SHP77 treated with DMSO at 0.1 percent for 48 hours (cell line): ENCODE measurements at regions not wholly inside any gene's neighbourhood (a gene's known extent, or its start where the extent isn't known, plus 50 kb on each side); places are given as distances from the start of the nearest gene placed in this dataset.

ENCODE experiments used
- DNase-seq: peaks from one replicate; lab custom pipeline; 2025; lab: John Stamatoyannopoulos, UW

- DNase-seq = no peak
Observed at GRCh38 chr11:11756718-11757117, 85.1 kb upstream of the USP47 start.

GRCh38 chr11:11755871-11756270 is 85.9 kb upstream of the USP47 start:
- DNase-seq = no peak

DNA sequence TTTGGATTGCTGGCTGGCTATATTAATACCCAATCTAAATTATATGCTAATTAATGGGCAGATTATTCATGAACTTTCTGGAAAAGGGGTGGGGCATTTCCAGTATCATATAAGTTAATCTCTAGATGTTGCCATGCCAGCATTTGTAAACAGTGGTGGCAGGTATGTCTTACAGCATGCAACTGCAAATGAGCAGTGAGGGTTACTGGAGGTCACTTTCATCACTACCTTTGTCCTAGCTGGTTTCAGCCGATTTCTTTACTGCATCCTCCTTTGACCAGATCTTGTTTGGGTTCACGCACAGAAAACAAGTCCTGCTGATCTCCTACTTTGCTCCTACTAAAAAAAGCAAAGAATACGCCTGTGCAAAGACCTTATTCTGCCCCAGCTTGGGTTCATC is 89.1 kb upstream of the USP47 start:
- DNase-seq = no peak

- DNase-seq = no peak
Observed at GRCh38 chr11:11750017-11750878, 91.5 kb upstream of the USP47 start.

DNA sequence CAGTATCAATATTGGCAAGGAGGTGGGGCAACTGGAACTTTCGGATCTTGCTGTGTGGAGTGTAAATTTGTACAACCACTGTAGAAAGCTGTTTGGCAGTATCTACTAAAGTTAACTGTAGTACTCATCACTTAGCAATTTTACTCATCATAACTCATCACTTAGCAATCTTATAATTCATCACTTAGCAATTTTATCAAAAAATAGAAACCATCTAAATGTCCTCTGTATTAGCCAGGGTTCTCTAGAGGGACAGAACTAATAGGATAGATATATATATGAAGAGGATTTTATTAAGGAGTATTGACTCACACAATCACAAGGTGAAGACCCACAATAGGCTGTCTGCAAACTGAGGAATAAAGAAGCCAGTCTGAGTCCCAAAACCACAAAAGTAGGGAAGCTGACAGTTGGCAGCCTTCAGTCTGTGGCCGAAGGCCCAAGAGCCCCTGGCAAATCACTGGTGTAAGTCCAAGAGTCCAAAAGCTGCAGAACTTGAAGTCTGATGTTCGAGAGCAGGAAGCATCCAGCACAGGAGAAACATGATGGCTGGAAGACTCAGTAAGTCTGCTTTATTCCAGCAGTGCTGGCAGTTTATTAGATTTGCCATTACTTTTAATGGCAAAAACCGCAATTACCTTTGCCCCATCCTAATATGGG is 92.9 kb upstream of the USP47 start:
- DNase-seq = no peak

- DNase-seq = no peak
Observed at GRCh38 chr11:11747570-11747969, 94.2 kb upstream of the USP47 start.

GRCh38 chr11:11746449-11746848 is 95.3 kb upstream of the USP47 start:
- no peak for DNase-seq

DNA sequence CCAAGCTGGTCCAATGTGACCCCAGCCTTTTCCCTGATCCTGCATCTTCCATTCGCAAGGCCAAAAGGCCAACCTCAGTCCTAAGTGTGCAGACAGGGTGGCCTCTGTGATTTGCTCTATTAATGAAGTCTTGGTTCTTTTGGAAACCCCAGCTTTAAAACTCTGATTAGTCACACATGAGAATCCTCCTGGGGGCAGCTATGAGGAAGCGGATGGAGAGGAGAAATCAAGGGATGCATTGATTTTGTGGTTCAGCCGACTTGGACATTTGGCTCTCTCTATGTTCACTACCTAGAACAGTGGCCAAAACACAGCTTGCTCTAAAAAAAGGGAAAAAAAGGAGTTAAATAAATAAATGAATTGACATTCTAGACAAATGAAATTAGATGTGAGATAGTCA is 98.6 kb upstream of the USP47 start:
- DNase-seq = no peak

- no peak for DNase-seq
Observed at GRCh38 chr11:11742486-11742885, 99.3 kb upstream of the USP47 start.

- no peak for DNase-seq
Observed at GRCh38 chr11:11740836-11741235, 100.9 kb upstream of the USP47 start.

DNA sequence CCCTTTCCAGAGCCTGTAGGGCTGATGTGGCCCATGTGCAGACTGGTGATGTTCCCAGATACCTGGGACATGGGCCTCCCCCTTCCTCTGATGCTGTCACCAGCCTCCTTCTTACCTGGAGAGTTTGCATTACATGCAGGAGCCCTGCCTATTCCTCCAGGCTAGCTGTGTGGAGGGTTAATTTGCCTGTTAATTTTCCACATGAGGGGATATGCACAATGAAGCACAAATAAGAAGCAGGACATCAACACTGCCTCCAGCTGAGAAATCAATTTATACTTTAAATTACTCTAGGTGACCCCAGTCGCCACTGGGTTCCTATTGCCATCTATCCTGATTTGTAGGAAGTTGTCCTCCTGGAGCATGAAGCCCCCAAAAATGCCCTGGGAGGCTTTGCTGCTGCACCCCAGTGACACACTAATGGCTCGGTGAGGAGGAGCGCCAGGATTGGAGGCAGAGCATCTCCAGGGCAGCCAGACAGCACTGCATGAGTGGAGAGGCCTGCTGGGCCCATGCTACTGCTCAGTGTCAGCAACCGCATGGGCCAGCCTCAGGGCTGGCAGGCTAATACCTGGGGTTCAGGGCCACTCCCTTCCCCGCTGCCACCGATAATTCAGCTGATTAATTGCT is 101.6 kb upstream of the USP47 start:
- DNase-seq = no peak

DNA sequence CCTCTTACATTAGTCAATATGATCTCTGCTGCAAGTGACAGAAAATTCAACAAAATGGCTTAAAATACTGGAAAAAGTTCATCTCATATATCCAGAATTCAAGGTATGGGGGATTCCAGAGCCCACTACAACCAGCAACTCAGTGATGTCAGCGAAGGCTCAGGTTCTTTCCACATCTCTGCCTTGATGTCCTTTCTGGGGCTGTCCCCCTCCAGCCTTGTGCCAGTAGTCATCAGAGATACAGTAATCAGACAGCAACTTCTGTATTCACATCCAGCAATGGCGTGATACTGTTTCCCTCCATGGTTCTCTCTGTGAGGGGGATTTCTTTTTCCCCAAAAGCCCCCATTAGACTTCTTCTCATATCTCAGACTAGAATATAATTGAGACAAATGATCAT is 103.4 kb upstream of the USP47 start:
- no peak for DNase-seq

DNA sequence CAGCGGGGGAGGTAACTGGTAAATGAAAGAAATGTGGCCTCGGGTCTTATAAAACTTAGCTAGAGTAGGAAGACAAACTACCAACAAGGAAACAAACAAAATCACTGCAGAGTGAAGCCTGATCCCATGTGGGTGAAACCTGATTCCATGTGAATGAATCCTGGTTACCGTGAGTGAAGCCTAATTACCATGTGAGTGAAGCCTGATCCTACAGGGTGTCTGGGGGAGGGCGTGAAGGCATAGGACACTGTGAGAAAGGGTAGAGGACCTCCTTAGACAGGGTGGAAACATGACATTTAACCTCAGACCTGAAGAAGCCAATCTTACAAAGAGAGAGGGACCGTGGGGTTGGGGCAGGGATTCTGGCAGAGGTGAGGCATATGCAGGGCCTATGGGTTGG is 106.2 kb upstream of the USP47 start:
- no peak for DNase-seq

DNA sequence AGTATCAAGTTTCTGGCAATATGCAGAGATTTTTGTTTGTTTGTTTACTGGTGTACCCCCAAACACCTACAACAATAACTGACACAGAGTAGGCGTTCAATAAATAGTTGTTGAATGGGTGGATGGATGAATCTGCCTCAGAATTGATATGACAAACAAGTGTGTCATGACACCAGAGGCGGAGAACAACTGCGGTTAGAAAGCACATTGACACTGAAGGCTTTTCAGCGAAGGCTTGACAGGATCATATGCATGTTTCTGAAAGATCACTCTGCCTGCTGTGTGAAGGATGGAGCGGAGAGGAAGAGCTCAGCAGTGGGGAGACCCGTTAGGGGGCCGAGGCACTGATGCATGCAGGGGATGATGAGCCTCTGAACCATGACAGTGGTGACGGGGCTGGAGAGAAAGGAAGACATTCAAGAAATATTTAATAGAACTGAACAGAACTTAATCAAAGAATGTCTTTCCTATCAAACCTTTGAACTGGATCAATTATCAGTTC is 108.5 kb upstream of the USP47 start:
- DNase-seq = no peak

DNA sequence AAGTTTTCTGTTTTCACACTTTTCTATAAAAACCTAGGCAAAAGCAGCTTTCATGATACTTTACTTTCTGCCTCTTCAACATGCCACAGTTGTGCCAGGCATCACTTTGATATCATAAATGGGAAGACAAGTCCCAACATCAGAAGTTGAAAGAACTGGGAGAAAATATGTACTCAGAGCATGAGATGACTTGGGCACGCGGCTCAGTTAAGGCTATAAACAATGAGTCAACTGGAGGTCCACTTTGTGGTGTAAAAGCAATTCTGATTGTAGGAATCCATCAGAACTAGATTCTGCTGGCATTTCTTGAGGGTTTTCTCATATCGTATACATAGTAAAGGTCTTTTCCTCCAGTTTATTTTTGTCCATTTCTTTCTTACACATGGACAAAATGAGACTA is 109.7 kb upstream of the USP47 start:
- no peak for DNase-seq

DNA sequence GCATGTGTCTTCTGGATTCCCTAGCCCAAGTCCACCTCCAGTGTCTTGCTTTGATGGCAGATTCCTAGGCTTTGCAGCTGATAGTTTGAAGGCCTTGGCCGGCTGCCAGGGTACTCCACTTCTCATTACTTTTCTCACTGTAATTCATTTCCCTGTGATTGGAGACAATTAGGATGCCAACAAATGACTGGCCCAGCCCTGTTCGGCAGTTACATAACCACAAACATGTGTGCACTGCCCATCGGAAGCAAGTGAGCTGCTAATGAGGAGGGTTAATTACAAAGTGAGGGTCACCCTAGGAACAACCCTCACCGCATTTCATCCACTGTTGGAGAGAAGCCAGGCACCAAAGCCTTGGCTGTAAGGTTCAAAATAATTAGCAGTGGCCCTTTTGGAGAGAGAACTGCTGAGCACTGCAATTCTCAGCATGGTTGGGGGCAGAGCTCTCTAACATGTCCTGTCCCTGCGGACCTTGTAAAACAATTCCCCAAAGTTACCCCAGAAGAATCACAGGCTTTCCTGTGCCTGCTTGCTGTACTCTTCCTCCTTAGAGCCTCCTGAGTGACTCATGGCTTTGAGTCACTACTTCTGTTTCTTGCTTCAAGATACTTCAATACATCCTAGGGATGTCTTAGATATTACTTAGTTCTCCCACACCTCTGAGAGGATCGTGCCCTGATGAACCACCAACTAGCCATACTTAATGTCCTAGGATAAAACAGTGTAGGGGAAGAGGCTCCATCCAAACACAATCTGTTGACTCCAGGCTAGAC is 109.7 kb upstream of the GALNT18 start:
- no peak for DNase-seq

- no peak for DNase-seq
Observed at GRCh38 chr11:11728386-11728785, 106.6 kb upstream of the GALNT18 start.

DNA sequence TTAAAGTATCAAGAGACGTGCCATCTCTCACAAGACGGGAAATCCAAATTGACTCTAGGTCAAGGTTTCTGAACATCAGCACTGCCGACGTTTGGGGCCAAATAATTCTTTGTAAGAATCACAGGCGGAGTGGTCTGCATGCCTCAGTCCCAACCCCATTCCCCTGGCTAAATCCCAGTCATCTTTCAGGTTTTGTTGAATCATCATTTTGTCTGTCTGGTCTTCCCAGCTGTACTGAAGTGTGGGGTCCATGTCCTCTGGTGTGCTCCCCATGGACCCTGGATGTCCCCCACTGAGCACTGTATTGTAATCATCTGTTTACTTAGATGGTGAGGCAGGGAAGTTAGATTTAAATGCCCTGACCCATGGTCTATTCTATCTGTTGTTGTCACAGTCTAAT is 103.6 kb upstream of the GALNT18 start:
- no peak for DNase-seq

DNA sequence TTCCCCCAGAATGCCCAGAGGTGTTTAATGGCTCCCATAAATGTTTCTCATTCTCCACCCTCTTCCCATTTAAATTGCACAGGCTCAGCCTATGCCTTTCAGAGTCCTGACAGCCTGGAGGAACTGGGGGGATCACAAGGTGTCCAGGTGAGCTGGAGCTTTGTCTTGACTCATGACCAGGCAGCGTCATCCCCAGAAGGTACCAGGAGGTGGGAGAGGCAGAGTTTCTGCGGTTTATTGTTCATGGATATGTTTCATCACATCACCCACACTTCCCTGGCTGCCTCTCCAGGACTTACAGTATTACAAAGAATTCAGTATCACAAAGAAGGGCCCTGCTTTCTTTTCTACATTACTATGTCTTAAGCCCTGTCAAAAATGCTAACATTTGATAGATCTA is 103.2 kb upstream of the GALNT18 start:
- DNase-seq = no peak

- DNase-seq = no peak
Observed at GRCh38 chr11:11722861-11723260, 101.1 kb upstream of the GALNT18 start.

DNA sequence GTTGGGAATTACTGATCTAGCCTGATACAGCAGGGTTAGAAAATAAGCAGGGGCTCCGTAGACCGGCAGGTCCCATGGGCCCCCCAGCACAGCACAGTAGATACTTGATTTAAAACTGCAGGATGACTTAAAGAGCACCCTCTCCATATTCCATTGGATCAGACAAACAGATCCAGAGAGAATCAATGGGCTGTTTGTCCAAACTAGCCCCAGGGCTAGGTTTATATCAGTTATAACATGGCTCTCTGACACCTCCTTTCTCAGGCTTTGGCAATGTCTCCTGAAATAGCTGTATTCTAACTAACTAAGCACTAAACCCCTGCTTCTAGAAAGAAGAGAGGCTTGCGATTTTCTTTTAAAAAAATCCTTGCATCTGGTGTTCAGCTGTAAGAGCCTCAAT is 100.4 kb upstream of the GALNT18 start:
- no peak for DNase-seq

- no peak for DNase-seq
Observed at GRCh38 chr11:11718511-11718910, 96.7 kb upstream of the GALNT18 start.
